Loucy (cell line): ENCODE measurements at regions not wholly inside any gene's neighbourhood (a gene's known extent, or its start where the extent isn't known, plus 50 kb on each side); places are given as distances from the start of the nearest gene placed in this dataset.

ENCODE experiments used
- CTCF ChIP-seq: fragments of 200-600 bp; sonication (generic); conservative IDR thresholded peaks from 2 replicates; pipeline ENCODE4 v1.5.1; 2014; ENCODE audit warnings: mild to moderate bottlenecking, antibody characterized with exemption, low read length
- EZH2phosphoT487 ChIP-seq: fragments of 200-600 bp; IDR thresholded peaks from 2 replicates; pipeline ENCODE4 v1.6.1; 2018; ENCODE audit warnings: antibody characterized with exemption, mild to moderate bottlenecking, moderate library complexity, borderline replicate concordance

- TF ChIP-seq CTCF = no peak
- no peak for TF ChIP-seq EZH2phosphoT487
These were observed 717.4 kb upstream of the CITED2 start for GRCh38 chr6:140091895-140092294.
